ENCODE measurements at regions not wholly inside any gene's neighbourhood (a gene's known extent, or its start where the extent isn't known, plus 50 kb on each side); places are given as distances from the start of the nearest gene placed in this dataset.
"Not testable (repeated sequence)": the region's sequence is repeated elsewhere in the genome, so short reads cannot be mapped to it uniquely, and the experiment has no call there.

- Histone ChIP-seq H3K9me3 (no peaks in the 10 kb centered on the region), H3K4me3 (no peak overlapping the region), H3K27ac (no peak overlapping the region), H3K4me1 (peaks cover 0 to 2% of the 10 kb centered on the region in 2 donors), H3K27me3 (no peaks in the 10 kb centered on the region), H3K36me3 (no peaks in the 10 kb centered on the region)
- DNase-seq (ENCODE audit: low spot score in 2 of 2), result no peak
- no peak for TF ChIP-seq CTCF (IDR thresholded peaks at IDR 0.05)
- intact Hi-C loops (cut with DNase I), result no loop called here
These were observed 428.9 kb downstream of the EPHA5 start for GRCh38 chr4:65241257-65241997.

- no peak overlapping the region for H3K4me3 ChIP-seq
- no peaks in the 10 kb centered on the region for H3K36me3 ChIP-seq
- H3K27ac ChIP-seq, result no peak overlapping the region
- intact Hi-C loops (cut with DNase I), result no loop called here
- no peaks in the 10 kb centered on the region for H3K9me3 ChIP-seq
- DNase-seq (ENCODE audit: low spot score in 2 of 2), result no peak
- TF ChIP-seq CTCF (IDR thresholded peaks at IDR 0.05), result no peak
- H3K4me1 ChIP-seq, result no peaks in the 10 kb centered on the region
- no peaks in the 10 kb centered on the region for H3K27me3 ChIP-seq
These were observed 436.2 kb downstream of the EPHA5 start for GRCh38 chr4:65234061-65234460.

- H3K4me1 ChIP-seq, result no peaks in the 10 kb centered on the region
- H3K36me3 ChIP-seq, result no peaks in the 10 kb centered on the region
- intact Hi-C loops (cut with DNase I), result no loop called here
These were observed 442.7 kb downstream of the EPHA5 start for GRCh38 chr4:65227628-65228027.

GRCh38 chr4:65223601-65224000 lies 446.7 kb downstream of the EPHA5 start:
- H3K36me3 ChIP-seq, result no peaks in the 10 kb centered on the region
- intact Hi-C loops (cut with DNase I), result no loop called here
- H3K27ac ChIP-seq, result no peak overlapping the region
- no peak for DNase-seq (ENCODE audit: low spot score in 2 of 2)
- no peaks in the 10 kb centered on the region for H3K4me1 ChIP-seq
- no peaks in the 10 kb centered on the region for H3K9me3 ChIP-seq
- TF ChIP-seq CTCF (IDR thresholded peaks at IDR 0.05), result no peak
- H3K27me3 ChIP-seq, result no peaks in the 10 kb centered on the region
- no peak overlapping the region for H3K4me3 ChIP-seq

More at GRCh38 chr4:65227628-65228027, 442.7 kb downstream of the EPHA5 start:
- Histone ChIP-seq H3K4me3 (no peak overlapping the region), H3K27me3 (no peaks in the 10 kb centered on the region), H3K9me3 (no peaks in the 10 kb centered on the region), H3K27ac (no peak overlapping the region)
- DNase-seq (ENCODE audit: low spot score in 2 of 2), result no peak
- no peak for TF ChIP-seq CTCF (IDR thresholded peaks at IDR 0.05)

- H3K4me1 ChIP-seq; DNase-seq (ENCODE audit: low spot score in 2 of 2); H3K36me3 ChIP-seq; H3K9me3 ChIP-seq; H3K27ac ChIP-seq; intact Hi-C loops (cut with DNase I); H3K27me3 ChIP-seq; H3K4me3 ChIP-seq: not testable (repeated sequence)
These were observed 447.2 kb downstream of the EPHA5 start for GRCh38 chr4:65223074-65223473.

GRCh38 chr4:65217179-65217578 lies 453.1 kb downstream of the EPHA5 start:
- DNase-seq (ENCODE audit: low spot score in 2 of 2), result no peak
- no peaks in the 10 kb centered on the region for H3K36me3 ChIP-seq
- no peaks in the 10 kb centered on the region for H3K9me3 ChIP-seq
- no peaks in the 10 kb centered on the region for H3K27me3 ChIP-seq
- no peak overlapping the region for H3K4me3 ChIP-seq
- intact Hi-C loops (cut with DNase I), result no loop called here
- TF ChIP-seq CTCF (IDR thresholded peaks at IDR 0.05), result no peak
- no peak overlapping the region for H3K27ac ChIP-seq
- H3K4me1 ChIP-seq, result no peaks in the 10 kb centered on the region

All from ascending aorta (tissue), 2 donors.